SJSA1 (cell line): ENCODE measurements at regions not wholly inside any gene's neighbourhood (a gene's known extent, or its start where the extent isn't known, plus 50 kb on each side); places are given as distances from the start of the nearest gene placed in this dataset.
"Not testable (repeated sequence)": the region's sequence is repeated elsewhere in the genome, so short reads cannot be mapped to it uniquely, and the experiment has no call there.

Experiments
- DNase-seq, 2 experiments: peaks; one replicate each; pipeline ENCODE4 v3.0.0-alpha.2; 2015 to 2020; ENCODE audit warnings: low spot score in 2 of 2, low read depth in 1 of 2
- H3K27ac ChIP-seq: fragments of 250-450 bp; sonication (Bioruptor Pico); 2 replicates; pipeline ENCODE4 v1.5.1; 2020; ENCODE audit warnings: mild to moderate bottlenecking, moderate library complexity
- H3K27me3 ChIP-seq: fragments of 250-450 bp; sonication (Bioruptor Pico); replicated peaks from 2 replicates; pipeline ENCODE4 v1.5.1; 2020; ENCODE audit warnings: mild to moderate bottlenecking, moderate library complexity
- H3K36me3 ChIP-seq: fragments of 250-450 bp; sonication (Bioruptor Pico); 2 replicates; pipeline ENCODE4 v1.5.1; 2020; ENCODE audit warnings: mild to moderate bottlenecking
- H3K4me1 ChIP-seq: fragments of 250-450 bp; sonication (Bioruptor Pico); replicated peaks from 2 replicates; pipeline ENCODE4 v1.6.1; 2021; ENCODE audit warnings: mild to moderate bottlenecking
- H3K4me3 ChIP-seq: fragments of 250-450 bp; sonication (Bioruptor Pico); 2 replicates; pipeline ENCODE4 v1.5.1; 2020; ENCODE audit warnings: mild to moderate bottlenecking
- H3K9me3 ChIP-seq: fragments of 250-450 bp; sonication (Bioruptor Pico); replicated peaks from 2 replicates; pipeline ENCODE4 v1.5.1; 2020; ENCODE audit warnings: mild to moderate bottlenecking

DNA sequence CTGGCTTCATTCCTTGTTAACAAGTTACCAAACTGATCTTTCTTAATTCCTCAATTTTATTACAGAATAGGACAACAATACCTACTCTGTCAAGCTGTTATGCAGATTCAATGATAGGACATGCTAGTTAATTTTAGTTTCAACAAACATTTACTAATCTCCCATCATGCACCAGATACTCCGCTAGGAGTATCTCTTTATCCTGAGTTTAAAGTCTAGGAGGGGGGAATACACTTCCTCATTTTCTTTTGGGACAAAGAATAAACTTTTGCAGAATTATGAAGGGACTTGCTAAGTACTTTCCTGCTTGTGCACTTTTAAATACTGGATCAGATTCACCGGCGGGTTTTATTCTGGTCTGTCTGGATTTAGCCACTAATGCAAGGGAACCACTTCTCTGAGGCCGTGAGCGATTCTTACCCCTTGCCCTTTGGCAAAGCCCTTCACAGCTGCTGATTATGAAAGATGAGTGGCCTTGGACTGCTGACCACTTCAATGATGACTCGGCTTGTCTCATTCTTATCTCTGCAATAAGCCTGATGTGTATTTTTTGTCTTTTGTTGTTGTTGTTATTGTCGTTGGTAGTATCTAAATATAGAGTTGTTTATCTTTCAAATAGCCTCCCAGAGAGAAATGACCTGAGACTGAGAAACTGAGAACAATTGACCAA is 73.9 kb downstream of the RMI1 start:
- no peak for DNase-seq

GRCh38 chr9:84057662-84058061 is 77.1 kb downstream of the RMI1 start:
- Histone ChIP-seq H3K9me3 (no peaks in the 10 kb centered on the region), H3K36me3 (no peaks in the 10 kb centered on the region), H3K4me3 (no peak overlapping the region), H3K27me3 (no peaks in the 10 kb centered on the region), H3K4me1 (no peaks in the 10 kb centered on the region), H3K27ac (no peak overlapping the region)
- no peak for DNase-seq

More for the DNA sequence above, 73.9 kb downstream of the RMI1 start:
- H3K36me3 ChIP-seq, result no peaks in the 10 kb centered on the region
- H3K9me3 ChIP-seq, result no peaks in the 10 kb centered on the region
- H3K4me3 ChIP-seq, result no peak overlapping the region
- H3K4me1 ChIP-seq, result no peaks in the 10 kb centered on the region
- H3K27ac ChIP-seq, result no peak overlapping the region
- no peaks in the 10 kb centered on the region for H3K27me3 ChIP-seq

GRCh38 chr9:84059936-84060335 is 79.3 kb downstream of the RMI1 start:
- no peaks in the 10 kb centered on the region for H3K4me1 ChIP-seq
- H3K36me3 ChIP-seq, result no peaks in the 10 kb centered on the region
- H3K9me3 ChIP-seq, result no peaks in the 10 kb centered on the region
- H3K4me3 ChIP-seq, result no peak overlapping the region
- no peak overlapping the region for H3K27ac ChIP-seq
- DNase-seq, result no peak
- no peaks in the 10 kb centered on the region for H3K27me3 ChIP-seq

DNA sequence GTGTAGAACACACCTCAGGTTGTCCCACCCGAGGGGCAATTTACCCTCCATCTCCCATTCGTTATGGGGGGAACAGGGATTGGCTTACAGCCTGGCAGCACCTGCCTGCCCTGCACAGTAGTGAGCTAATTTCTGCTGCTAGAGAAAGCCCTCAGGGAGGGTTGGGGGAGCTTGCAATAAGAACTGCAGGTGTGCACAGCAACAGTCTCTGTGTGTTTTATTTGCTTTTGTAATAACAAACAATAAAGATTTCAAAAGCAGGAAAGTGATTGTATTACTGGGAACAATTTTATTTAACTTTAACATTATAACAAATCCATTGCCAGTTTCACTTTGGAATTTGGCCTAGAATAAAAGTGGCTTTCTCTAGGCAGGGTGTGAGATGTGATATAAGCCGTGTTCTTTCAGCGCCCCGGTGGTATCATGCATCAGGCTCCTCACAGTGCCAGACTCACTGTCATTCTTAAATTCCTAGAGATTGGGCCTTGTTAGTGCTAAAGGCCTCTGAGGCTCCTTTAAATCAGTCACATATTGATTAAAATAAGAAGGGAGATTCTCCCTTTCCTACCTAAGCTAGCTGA is 81.1 kb downstream of the RMI1 start:
- no peak overlapping the region for H3K27ac ChIP-seq
- no peaks in the 10 kb centered on the region for H3K9me3 ChIP-seq
- no peak overlapping the region for H3K4me3 ChIP-seq
- H3K27me3 ChIP-seq, result no peaks in the 10 kb centered on the region
- DNase-seq, result no peak
- H3K4me1 ChIP-seq, result no peaks in the 10 kb centered on the region
- no peaks in the 10 kb centered on the region for H3K36me3 ChIP-seq

DNA sequence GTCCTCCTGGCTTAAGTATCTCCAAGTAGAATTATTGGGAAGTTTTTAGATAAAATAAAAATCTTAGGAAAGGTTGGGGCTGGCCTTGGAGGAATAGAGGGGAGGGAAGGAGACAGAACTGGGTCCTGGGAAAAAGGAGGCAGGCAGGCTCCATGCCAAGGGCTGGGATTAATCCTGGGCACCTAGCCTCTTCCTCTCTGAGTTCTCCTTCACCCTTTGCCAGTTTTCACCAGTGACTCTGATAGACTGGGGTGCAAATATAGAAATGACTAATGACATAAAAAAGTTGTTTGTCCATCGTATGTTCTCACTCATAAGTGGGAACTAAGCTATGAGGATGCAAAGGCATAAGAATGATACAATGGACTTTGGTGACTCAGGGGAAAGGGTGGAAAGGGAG is 81.9 kb downstream of the RMI1 start:
- no peaks in the 10 kb centered on the region for H3K36me3 ChIP-seq
- H3K4me3 ChIP-seq, result no peak overlapping the region
- H3K4me1 ChIP-seq, result no peaks in the 10 kb centered on the region
- DNase-seq, result no peak
- H3K9me3 ChIP-seq, result no peaks in the 10 kb centered on the region
- no peak overlapping the region for H3K27ac ChIP-seq
- no peaks in the 10 kb centered on the region for H3K27me3 ChIP-seq

- no peaks in the 10 kb centered on the region for H3K4me1 ChIP-seq
- no peaks in the 10 kb centered on the region for H3K36me3 ChIP-seq
- no peak for DNase-seq
- no peak overlapping the region for H3K27ac ChIP-seq
- no peaks in the 10 kb centered on the region for H3K27me3 ChIP-seq
- no peaks in the 10 kb centered on the region for H3K9me3 ChIP-seq
- no peak overlapping the region for H3K4me3 ChIP-seq
Observed at GRCh38 chr9:84067821-84068220, 87.2 kb downstream of the RMI1 start.

- Histone ChIP-seq H3K36me3 (no peaks in the 10 kb centered on the region), H3K9me3 (no peaks in the 10 kb centered on the region), H3K27me3 (no peaks in the 10 kb centered on the region), H3K4me3 (no peak overlapping the region), H3K4me1 (no peaks in the 10 kb centered on the region), H3K27ac (no peak overlapping the region)
- no peak for DNase-seq
Observed at GRCh38 chr9:84068872-84069271, 88.3 kb downstream of the RMI1 start.

GRCh38 chr9:84070590-84070989 is 90.0 kb downstream of the RMI1 start:
- no peak for DNase-seq
- H3K27me3 ChIP-seq, result no peaks in the 10 kb centered on the region
- H3K9me3 ChIP-seq, result no peaks in the 10 kb centered on the region
- H3K4me1 ChIP-seq, result no peaks in the 10 kb centered on the region
- no peak overlapping the region for H3K4me3 ChIP-seq
- no peak overlapping the region for H3K27ac ChIP-seq
- H3K36me3 ChIP-seq, result no peaks in the 10 kb centered on the region

GRCh38 chr9:84072621-84073180 is 92.1 kb downstream of the RMI1 start:
- H3K4me3 ChIP-seq, result no peak overlapping the region
- DNase-seq, result no peak
- H3K9me3 ChIP-seq, result no peaks in the 10 kb centered on the region
- H3K27ac ChIP-seq, result no peak overlapping the region
- no peaks in the 10 kb centered on the region for H3K27me3 ChIP-seq
- H3K36me3 ChIP-seq, result no peaks in the 10 kb centered on the region
- no peaks in the 10 kb centered on the region for H3K4me1 ChIP-seq

- Histone ChIP-seq H3K27me3 (no peaks in the 10 kb centered on the region), H3K36me3 (no peaks in the 10 kb centered on the region), H3K9me3 (no peaks in the 10 kb centered on the region), H3K4me3 (no peak overlapping the region), H3K4me1 (no peaks in the 10 kb centered on the region), H3K27ac (no peak overlapping the region)
- DNase-seq, result no peak
Observed at GRCh38 chr9:84075004-84075403, 94.4 kb downstream of the RMI1 start.

GRCh38 chr9:84076384-84076783 is 95.8 kb downstream of the RMI1 start:
- Histone ChIP-seq H3K27me3 (no peaks in the 10 kb centered on the region), H3K27ac (no peak overlapping the region), H3K4me3 (no peak overlapping the region), H3K36me3 (no peaks in the 10 kb centered on the region), H3K9me3 (no peaks in the 10 kb centered on the region), H3K4me1 (no peaks in the 10 kb centered on the region)
- no peak for DNase-seq

DNA sequence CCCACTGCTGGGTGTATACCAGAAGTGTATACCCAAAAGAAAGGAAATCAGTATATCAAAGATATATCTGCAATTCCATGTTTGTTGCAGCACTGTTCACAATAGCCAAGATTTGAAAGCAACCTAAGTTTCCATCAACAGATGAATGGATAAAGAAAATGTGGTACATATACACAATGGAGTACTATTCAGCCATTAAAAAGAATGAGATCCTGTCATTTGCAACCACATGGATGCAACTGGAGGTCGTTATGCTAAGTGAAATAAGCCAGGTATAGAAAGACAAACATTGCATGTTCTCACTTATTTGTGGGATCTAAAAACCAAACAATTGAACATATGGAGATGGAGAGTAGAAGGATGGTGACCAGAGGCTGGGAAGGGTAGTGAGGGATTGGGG is 97.2 kb downstream of the RMI1 start:
- not testable (repeated sequence) for H3K4me1 ChIP-seq, H3K9me3 ChIP-seq, DNase-seq, H3K27me3 ChIP-seq, H3K27ac ChIP-seq, H3K4me3 ChIP-seq, H3K36me3 ChIP-seq

GRCh38 chr9:84079994-84080393 is 99.4 kb downstream of the RMI1 start:
- no peak for DNase-seq
- no peak overlapping the region for H3K27ac ChIP-seq
- no peaks in the 10 kb centered on the region for H3K36me3 ChIP-seq
- H3K4me1 ChIP-seq, result no peaks in the 10 kb centered on the region
- H3K9me3 ChIP-seq, result no peaks in the 10 kb centered on the region
- no peak overlapping the region for H3K4me3 ChIP-seq
- no peaks in the 10 kb centered on the region for H3K27me3 ChIP-seq

DNA sequence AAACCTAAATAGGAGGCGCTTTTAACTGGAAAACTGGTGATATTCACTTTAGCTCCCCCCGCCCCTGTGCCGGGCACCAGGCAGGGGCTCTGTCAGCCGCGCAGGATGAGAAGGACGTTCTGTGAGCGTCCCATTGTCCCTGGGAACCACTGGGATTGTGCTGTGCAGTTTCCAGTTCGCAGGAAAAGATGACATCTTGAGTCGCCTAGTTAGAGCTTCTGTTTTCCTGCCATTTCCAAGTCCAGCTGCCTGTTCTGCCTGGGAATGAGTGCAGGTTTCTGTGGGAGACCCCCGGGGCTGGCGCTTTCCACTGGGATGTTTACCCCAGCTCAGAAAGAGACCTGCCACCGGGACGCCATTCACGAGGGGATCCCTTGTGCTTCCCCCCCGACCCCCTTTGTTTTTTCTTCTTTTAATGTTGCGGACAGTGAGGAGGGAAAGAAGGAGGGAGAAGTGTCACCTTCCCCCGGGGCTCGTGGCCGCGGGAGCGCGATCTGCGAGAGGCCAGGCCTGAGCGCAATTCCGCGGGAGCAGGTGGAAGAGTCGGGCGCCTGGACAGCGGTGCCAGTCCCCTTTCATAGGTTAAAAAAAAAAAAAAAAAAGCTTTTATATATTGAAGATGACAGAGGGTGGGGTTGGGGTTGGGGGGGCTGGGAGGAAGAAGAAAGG is 121.5 kb downstream of the RMI1 start:
- Histone ChIP-seq H3K9me3 (no peaks in the 10 kb centered on the region), H3K4me3 (no peak overlapping the region), H3K27ac (no peak overlapping the region), H3K4me1 (no peaks in the 10 kb centered on the region), H3K36me3 (no peaks in the 10 kb centered on the region), H3K27me3 (no peaks in the 10 kb centered on the region)
- no peak for DNase-seq
